ENCODE measurements at regions not wholly inside any gene's neighbourhood (a gene's known extent, or its start where the extent isn't known, plus 50 kb on each side); places are given as distances from the start of the nearest gene placed in this dataset.

GRCh38 chr5:130295235-130295634, 391.0 kb downstream of the CHSY3 start:
- TF ChIP-seq POLR2AphosphoS5 (IDR thresholded peaks at IDR 0.05) (no peak), CTCF (IDR thresholded peaks at IDR 0.05) (no peak)

Measured in transverse colon (tissue), 4 donors.